Lung microvascular endothelial cell (primary cell): ENCODE measurements at regions not wholly inside any gene's neighbourhood (a gene's known extent, or its start where the extent isn't known, plus 50 kb on each side); places are given as distances from the start of the nearest gene placed in this dataset.
A peak's percentile ranks its signal among the peaks of the same experiment; 100 is the strongest.
"Not testable (repeated sequence)": the region's sequence is repeated elsewhere in the genome, so short reads cannot be mapped to it uniquely, and the experiment has no call there.

Experiments used
- DNase-seq, 2 donors: peaks; one replicate each; pipeline versions ENCODE4 v3.0.0 to v3.0.0-alpha.2; 2010; ENCODE audit warnings: low read depth in 2 of 2

- DNase-seq = no peak
These were observed 129.7 kb upstream of the SLC4A4 start for GRCh38 chr4:71209161-71209560.

- no peak for DNase-seq
These were observed 128.0 kb upstream of the SLC4A4 start for GRCh38 chr4:71210823-71211222.

GRCh38 chr4:71211748-71212147, 127.1 kb upstream of the SLC4A4 start:
- no peak for DNase-seq

- DNase-seq = no peak
These were observed 126.6 kb upstream of the SLC4A4 start for GRCh38 chr4:71212216-71212615.

- no peak for DNase-seq
These were observed 124.2 kb upstream of the SLC4A4 start for GRCh38 chr4:71214578-71214977.

GRCh38 chr4:71216316-71216959, 122.4 kb upstream of the SLC4A4 start:
- DNase-seq = no peak

- no peak for DNase-seq
These were observed 121.1 kb upstream of the SLC4A4 start for GRCh38 chr4:71217688-71218087.

GRCh38 chr4:71220848-71221247, 118.0 kb upstream of the SLC4A4 start:
- not testable (repeated sequence) for DNase-seq

GRCh38 chr4:71221510-71222466, 117.0 kb upstream of the SLC4A4 start:
- DNase-seq = no peak

GRCh38 chr4:71222661-71223060, 116.2 kb upstream of the SLC4A4 start:
- no peak for DNase-seq

GRCh38 chr4:71229477-71230270, 109.1 kb upstream of the SLC4A4 start:
- peak; percentile 28 to 61 for DNase-seq

GRCh38 chr4:71230271-71231128, 108.3 kb upstream of the SLC4A4 start:
- DNase-seq = no peak

- peak in 1 of 2 donors; percentile 1 for DNase-seq
These were observed 107.4 kb upstream of the SLC4A4 start for GRCh38 chr4:71231129-71232055.

- no peak for DNase-seq
These were observed 106.8 kb upstream of the SLC4A4 start for GRCh38 chr4:71232056-71232430.

- DNase-seq = no peak
These were observed 106.0 kb upstream of the SLC4A4 start for GRCh38 chr4:71232846-71233245.

- DNase-seq = no peak
These were observed 103.3 kb upstream of the SLC4A4 start for GRCh38 chr4:71235311-71236201.

- no peak for DNase-seq
These were observed 102.6 kb upstream of the SLC4A4 start for GRCh38 chr4:71236226-71236625.

- no peak for DNase-seq
These were observed 101.2 kb upstream of the SLC4A4 start for GRCh38 chr4:71237641-71238040.

- no peak for DNase-seq
These were observed 99.5 kb upstream of the SLC4A4 start for GRCh38 chr4:71239365-71239764.
